Stimulated activated CD4-positive, alpha-beta T cell treated with anti-CD3 and anti-CD28 coated beads, Interleukin-4, amount 100 ng/mL, for 48 hours (primary cell): ENCODE measurements at regions not wholly inside any gene's neighbourhood (a gene's known extent, or its start where the extent isn't known, plus 50 kb on each side); places are given as distances from the start of the nearest gene placed in this dataset.

Source experiments
- DNase-seq, 2 donors: peaks; one replicate each; pipeline ENCODE4 v3.0.0-alpha.2; 2020; ENCODE audit warnings: low read depth in 2 of 2

DNA sequence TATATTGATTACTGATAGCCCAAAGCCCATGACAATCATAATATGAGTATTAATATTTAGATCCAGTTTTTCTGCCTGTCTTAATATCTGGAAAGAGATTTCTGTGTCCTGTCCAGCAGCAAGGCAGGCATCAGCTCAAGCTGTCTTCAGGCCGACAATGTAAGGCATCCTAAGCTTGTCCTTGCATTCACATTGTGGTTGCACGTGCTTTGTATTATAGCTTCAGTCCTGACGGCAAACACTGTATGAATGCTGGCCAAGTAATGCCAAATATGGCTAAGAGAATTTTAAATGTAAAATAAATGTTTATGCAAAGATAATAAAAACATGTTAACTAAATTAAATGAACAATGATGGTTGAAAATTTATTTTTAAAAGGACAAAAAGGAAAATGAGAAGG lies 255.7 kb upstream of the RPS6KA3 start:
- no peak for DNase-seq

DNA sequence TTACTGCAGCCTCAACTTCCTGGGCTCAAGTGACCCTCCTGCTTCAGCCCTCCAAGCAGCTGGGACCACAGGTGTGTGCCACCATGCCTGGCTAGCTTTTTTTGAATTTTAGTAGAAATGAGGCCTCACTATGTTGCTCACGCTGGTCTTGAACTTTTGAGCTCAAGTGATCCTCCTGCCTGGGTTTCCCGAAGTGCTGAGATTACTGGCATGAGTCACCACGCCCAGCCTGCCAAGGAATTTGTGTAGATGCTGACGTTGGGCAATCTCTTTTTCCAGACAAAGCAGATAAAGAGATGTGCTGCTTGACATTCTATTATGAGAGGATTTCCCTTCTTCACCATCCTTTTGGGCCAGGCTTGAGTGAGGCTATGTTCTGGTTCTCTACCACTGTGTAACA lies 254.5 kb upstream of the RPS6KA3 start:
- DNase-seq = no peak

- no peak for DNase-seq
These were observed 253.1 kb upstream of the RPS6KA3 start for GRCh38 chrX:20519826-20520225.

GRCh38 chrX:20519146-20519545 lies 252.4 kb upstream of the RPS6KA3 start:
- no peak for DNase-seq

DNA sequence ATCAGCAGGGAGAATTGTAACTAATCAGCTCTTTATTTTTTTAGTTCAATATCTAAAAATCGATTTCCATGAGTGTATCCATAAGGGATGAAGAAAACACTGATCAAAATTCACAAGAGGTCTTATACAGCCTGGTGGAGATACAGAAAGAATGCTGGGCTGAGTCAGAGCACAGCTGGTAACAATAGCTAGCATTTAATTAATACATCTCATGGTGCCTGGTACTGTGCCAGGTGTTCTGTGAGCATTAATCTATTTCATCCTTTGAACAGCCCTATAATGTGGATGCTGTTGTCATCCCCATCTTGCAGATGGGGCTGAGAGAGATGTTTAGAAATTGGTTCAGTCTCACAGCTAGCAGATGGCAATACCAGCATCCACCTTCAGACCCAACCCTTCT lies 250.9 kb upstream of the RPS6KA3 start:
- no peak for DNase-seq

DNA sequence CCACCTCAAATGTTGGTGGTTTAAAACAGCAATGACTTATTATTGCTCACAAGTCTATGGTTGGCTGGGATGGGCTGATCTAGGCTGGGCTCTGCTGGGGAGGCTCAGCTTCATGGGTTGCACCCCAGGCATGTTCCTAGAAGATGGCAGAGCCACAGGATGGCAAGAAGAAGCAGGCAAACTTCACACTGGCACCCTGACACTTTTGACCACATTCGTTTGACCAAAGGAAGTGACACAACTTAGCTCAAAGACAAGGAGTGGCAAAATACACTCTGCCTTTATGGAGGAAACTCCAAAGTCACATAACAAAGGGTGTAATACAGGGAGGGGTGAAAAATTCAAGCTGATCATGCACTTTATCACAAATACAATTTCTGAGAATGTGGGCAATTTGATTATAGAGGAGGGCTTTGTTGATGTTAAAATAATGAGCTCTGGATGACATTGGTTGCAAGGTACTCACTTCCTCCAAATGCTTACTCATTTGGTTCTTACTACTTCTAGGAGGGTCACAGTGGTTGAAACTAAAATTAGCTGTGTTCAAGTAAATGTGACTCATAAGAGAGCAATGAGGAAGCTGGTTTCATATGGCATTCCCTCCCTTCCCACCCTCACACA lies 249.2 kb upstream of the RPS6KA3 start:
- peak in 1 of 2 donors; percentile 3 for DNase-seq

DNA sequence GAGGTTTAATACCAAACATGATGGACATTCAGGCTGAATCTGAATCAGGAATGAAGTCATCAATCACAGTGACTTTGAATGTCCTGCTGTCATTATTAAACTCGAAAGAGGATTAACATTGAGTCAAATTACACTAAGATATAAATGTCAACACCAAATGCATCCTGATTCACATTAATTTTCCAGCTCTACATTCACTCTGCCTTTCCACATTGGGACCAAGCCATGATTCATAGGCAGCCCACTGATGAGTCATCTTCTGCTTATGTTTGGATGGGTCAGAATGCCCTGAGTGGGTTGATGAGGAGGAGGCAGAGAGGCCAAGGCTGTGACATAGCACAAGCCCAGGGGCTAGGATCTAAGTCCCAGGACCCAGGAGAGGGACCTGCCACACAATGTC lies 247.6 kb upstream of the RPS6KA3 start:
- DNase-seq = no peak

DNA sequence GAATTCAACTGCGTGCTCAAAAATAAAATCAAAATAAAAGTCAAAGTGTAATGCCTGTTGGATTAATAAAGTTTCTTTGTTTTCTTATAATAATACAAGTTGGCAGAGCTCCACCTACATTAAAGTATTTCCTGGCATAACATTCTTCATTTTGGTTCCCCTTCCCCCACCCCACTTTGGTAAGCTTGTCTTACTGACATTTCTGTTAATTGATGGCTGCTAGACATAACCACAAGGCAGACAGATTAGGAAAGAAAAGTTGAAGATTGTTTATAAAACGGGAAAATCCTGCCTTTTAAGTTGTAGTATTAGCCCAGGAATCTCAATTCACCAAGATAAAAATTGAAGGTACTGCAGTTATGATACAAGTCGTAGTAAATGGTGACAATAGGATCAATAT lies 246.5 kb upstream of the RPS6KA3 start:
- no peak for DNase-seq

- DNase-seq = no peak
These were observed 245.1 kb upstream of the RPS6KA3 start for GRCh38 chrX:20511792-20512191.

DNA sequence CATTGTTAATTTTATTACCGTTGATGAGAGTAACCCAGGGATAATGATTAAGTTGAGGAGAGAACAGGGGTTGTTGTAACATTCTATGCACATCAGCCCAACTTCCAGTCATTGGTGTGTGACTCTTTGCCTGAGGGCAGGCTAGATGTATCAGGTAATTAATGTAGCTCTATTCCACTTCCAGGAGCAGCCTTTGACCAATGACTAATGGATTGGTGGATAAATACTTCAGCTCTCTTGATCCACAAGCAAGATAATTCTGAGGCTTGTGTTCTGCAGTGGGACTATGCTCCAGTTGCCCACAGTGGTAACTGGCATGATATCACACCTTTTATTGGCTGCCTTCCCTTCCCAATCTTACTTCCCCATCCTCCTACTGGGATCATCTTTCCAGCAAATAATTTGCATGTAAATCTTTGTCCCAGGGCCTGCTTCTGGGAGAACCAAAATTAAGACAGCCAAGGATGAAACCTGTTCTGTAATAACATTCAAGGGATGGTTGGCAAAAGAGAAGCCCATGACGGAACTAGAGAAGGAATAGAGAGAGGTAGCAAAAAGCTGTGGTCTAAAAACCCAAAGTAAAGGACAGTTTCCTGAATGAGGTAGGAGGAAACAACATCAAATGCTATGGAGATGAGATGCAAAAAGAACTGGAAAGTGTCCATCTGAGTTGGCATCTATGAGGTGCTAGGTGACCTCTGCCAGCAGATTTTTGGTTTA lies 241.4 kb upstream of the RPS6KA3 start:
- DNase-seq = no peak

DNA sequence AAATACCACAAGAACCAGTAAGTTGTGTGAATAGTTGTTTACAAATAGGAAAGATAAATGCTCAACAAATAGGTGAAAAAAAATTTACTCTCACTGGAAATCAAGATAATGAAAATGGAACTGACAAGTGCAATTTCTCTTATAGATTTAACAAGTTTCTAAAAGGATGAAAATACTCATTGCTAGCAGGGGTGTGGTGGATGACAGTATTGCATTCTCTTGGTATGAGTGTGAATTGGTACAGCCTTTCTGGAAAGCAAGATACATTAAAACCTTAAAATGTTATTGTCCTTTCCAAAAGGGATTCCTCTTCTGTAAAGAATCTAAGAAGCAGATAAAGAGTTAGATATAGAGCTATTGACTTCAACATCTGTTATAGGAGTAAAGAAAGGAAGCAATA lies 240.0 kb upstream of the RPS6KA3 start:
- DNase-seq = no peak

GRCh38 chrX:20500949-20501348 lies 234.2 kb upstream of the RPS6KA3 start:
- no peak for DNase-seq

DNA sequence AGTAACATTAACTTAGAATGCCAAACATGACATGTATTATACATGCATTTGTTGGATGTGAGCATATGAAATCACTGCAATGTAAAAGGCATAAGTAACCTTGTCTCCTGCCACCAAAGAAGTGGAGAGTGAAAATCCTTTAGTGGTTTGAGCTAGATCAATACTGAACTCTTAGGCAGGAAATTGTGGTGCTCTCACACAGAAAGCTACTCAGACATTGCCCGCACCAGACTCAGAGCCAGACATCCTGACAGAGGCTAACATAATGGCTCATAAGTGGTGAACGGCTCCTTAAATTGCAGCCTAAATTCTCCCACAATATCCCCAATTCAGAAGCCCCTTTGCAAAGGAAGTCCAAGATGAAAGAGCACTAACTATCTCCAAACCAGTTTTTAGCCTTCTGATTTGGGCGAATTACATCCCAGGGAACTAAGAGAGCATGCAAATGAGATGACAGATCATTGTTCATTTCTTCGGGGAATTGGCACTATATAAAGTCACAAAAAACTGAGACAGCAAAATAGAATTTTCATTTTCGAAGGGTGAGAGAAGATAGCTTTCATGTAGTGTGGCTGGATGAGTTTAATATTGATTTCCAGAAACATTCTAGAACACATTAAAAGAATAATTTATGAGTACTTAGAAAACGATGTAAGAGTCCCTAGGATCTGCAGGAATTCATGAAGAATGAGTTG lies 233.6 kb upstream of the RPS6KA3 start:
- DNase-seq = peak in 1 of 2 donors; percentile 6

GRCh38 chrX:20499763-20500162 lies 233.1 kb upstream of the RPS6KA3 start:
- DNase-seq = no peak

DNA sequence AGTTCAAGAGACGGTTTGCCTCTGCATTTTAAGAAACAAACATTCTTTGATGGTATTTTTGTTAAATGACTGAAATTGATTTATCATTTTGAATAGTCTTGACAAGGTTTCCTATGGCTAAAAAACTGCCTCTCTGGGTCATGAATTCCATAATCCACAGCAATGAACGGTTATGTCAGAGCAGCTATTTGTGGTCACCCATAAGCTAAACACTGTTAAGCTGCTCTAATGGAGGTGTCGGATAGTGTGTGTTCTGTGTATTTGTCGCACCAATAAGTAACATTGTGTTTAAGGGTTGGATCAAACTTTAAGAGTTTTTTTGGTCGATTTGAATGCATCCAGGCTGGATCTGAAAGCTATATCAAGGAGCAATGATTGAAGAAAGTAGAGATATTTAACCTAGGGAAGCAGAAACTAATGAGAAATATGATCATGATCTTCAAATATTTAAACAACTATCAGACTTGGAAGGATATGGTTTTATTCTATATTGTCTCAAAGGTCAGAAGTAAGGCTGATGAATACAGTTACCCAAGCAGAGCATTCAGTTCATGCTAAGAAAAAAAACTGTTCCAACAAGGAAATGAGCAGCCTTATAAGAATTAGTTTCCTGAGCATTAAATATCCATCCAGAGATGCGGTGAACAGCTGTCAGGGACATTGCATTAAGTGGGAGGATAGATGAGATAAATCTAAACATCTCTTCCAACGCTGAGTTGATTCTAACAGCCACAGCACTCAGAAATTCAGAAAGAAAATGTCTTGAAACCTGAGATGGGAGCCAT lies 232.3 kb upstream of the RPS6KA3 start:
- no peak for DNase-seq

DNA sequence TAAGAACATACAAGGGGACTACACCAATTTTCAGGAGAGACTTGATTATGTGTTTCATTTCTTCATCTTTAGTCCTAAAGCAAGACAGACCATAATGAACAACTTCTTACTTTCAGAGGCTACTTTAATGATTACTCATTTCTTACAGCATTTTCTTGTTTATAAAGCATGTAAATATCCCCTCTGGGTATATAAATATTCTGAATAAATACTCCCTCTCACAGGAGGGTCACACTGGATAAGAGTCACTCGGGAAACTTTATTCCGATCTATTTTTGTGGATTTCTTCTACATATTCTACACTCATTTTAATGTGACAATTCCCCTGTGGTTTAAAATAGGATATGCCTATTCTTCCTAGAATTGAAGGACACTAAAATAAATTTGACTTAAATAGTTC lies 228.9 kb upstream of the RPS6KA3 start:
- no peak for DNase-seq

DNA sequence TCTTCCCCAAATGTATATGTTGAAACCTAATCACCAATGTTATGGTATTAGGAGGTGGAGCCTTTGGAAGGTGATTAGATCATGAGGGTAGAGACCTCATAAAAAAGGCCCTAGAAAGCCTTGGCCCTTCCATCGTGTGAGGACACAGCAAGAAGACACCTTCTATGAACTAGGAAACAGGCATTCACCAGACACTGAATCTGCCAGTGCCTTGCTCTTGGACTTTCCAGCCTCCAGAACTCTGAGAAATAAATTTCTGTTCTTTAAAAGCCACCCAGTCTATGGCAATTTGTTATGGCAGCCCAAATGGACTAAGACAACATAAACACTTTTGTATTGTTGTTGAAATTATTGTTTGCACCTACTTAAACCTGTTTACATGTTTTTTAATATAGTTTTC lies 221.8 kb upstream of the RPS6KA3 start:
- DNase-seq = no peak

- DNase-seq = no peak
These were observed 220.5 kb upstream of the RPS6KA3 start for GRCh38 chrX:20487227-20487626.

DNA sequence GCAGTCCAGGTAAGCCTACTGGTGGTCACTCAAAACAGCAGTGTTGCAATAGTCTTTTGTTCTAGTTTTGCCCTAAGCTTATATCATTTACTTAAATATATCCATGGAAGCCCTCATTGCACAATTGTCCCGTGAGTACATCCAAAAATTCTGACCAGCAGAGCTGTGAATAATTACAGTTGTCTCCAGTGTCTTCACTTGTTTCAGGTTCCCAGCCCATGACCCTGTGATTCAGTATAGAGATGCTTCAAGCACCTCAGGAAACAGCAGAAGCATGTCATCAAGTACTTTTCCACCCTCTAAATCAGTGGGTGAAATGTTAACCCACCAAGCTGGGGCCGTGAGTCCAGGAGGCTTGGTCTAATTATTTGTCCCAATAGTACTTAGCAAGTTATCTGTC lies 214.9 kb upstream of the RPS6KA3 start:
- no peak for DNase-seq

- no peak for DNase-seq
These were observed 213.2 kb upstream of the RPS6KA3 start for GRCh38 chrX:20479896-20480295.

DNA sequence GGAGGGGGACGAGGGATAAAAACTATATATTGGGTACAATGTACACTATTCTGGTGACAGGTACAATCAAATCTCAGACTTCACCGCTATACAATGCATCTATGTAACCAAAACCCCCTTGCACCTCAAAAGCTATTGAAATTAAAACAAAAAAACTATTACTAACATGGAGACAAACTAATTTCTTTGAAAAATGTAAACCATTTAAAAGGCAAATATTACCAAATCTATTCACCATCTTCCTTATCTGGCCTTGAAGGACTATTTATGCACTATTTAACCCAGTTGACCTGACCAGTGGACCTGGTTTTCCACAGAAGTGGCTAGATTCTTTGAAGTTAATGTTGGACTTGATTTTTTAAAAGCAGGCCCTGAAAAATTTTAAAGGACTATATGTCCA lies 212.3 kb upstream of the RPS6KA3 start:
- DNase-seq = no peak

DNA sequence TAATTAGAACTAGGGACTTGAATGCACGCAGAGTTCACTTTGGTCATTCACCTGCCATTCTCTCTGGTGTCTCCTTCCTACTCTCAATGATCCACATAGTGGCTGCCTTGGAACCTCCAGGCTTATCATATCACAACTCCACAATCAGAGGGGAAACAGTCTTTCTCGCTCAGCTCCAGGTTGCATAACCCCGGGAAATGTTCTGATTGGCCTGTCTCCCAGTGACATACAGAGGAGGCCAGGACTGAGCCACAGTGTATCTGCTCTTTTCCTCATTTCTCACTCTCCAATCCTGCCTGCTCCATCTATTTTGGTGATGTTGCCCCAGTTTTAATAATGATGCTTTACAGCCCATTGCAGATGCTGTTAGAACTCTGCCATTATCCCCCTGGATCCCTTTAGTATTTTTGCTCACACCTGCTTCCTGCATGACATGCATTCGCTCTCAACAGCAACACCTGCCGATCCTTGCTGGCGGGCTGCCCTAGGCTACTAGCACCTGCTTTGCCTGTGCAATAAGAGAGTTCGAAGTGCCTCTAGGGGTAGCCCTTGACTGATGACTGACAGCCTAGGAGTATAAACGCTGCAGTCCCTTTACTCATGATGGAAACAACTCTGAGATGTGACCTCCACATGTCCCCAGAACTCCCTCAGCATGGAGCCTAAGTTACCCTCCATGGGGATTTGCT lies 211.3 kb upstream of the RPS6KA3 start:
- DNase-seq = no peak
